DOHH2 (cell line): ENCODE measurements at regions not wholly inside any gene's neighbourhood (a gene's known extent, or its start where the extent isn't known, plus 50 kb on each side); places are given as distances from the start of the nearest gene placed in this dataset.

Experiments used
- EZH2phosphoT487 ChIP-seq: fragments of 200-600 bp; sonication (generic); IDR thresholded peaks from 2 replicates; pipeline ENCODE4 v1.6.1; 2017; ENCODE audit warnings: borderline replicate concordance, mild to moderate bottlenecking, antibody characterized with exemption, low read length, moderate library complexity, mixed read lengths
- TF ChIP-seq, protein P1 (sequence below): fragments of 200-600 bp; sonication (generic); IDR thresholded peaks from one replicate; pipeline ENCODE4 v1.5.1; 2014; ENCODE audit warnings: antibody characterized with exemption, mild to moderate bottlenecking, low read depth, low read length; ENCODE audit not compliant: poor library complexity, severe bottlenecking

DNA sequence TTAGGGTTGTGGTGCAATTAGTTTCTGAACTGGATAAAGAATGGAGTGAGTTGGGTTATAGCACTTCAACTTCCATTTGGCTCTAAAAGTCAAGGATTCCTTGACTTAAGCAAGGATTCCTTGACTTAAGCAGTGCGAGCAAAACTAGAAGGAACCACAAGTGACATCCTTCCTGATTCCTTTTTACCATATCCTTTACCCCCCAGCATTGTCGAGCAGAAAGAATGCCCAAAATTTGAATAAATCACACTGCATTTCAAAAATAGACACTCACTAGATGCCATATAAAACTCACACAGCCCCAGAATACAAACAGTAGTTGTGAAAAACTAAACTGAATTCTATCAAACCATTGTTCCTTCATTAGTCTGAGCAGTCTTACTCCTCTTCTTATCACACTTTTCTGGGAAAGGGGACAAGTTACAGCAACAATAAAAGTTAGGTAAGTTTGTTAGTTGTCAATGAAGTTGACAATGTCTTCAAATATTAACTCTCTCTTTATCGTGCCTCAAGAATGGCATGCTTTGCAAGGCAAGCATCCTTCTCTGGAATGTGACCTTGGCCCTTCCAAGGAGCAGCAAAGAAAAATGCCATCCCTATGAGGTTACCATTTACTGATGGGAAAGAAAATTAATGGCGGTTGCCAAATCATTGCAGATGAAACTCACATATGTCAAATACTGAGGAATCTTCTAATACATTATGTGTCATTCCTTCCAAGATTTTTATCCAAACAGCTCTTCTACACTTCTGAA, 273.3 kb upstream of the ANKRD55 start:
- TF ChIP-seq, protein P1, sequence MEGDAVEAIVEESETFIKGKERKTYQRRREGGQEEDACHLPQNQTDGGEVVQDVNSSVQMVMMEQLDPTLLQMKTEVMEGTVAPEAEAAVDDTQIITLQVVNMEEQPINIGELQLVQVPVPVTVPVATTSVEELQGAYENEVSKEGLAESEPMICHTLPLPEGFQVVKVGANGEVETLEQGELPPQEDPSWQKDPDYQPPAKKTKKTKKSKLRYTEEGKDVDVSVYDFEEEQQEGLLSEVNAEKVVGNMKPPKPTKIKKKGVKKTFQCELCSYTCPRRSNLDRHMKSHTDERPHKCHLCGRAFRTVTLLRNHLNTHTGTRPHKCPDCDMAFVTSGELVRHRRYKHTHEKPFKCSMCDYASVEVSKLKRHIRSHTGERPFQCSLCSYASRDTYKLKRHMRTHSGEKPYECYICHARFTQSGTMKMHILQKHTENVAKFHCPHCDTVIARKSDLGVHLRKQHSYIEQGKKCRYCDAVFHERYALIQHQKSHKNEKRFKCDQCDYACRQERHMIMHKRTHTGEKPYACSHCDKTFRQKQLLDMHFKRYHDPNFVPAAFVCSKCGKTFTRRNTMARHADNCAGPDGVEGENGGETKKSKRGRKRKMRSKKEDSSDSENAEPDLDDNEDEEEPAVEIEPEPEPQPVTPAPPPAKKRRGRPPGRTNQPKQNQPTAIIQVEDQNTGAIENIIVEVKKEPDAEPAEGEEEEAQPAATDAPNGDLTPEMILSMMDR: no peak
- no peak for TF ChIP-seq EZH2phosphoT487
